ENCODE measurements at regions not wholly inside any gene's neighbourhood (a gene's known extent, or its start where the extent isn't known, plus 50 kb on each side); places are given as distances from the start of the nearest gene placed in this dataset.

GRCh38 chr10:118845776-118846175, 91.0 kb upstream of the CACUL1 start:
- intact Hi-C loops (cut with DNase I; ENCODE audit: low total_unique reads) = no loop called here
- Histone ChIP-seq H3K4me3 (no peak overlapping the region), H3K36me3 (no peaks in the 10 kb centered on the region), H3K27me3 (no peaks in the 10 kb centered on the region), H3K9me3 (no peaks in the 10 kb centered on the region), H3K4me1 (peaks cover 0 to 4% of the 10 kb centered on the region in 2 donors), H3K27ac (no peak overlapping the region)
- TF ChIP-seq CTCF (IDR thresholded peaks at IDR 0.05 in 4 of 5, conservative IDR thresholded peaks at IDR 0.05 in 1 of 5) = no peak
- ATAC-seq (no peak), DNase-seq (no peak)
- in situ Hi-C loops (cut with MboI; ENCODE audit: low sequenced_read_pairs in 4 of 4) = no loop called here

- Histone ChIP-seq H3K4me1 (no peaks in the 10 kb centered on the region), H3K27me3 (no peaks in the 10 kb centered on the region), H3K9me3 (no peaks in the 10 kb centered on the region), H3K36me3 (no peaks in the 10 kb centered on the region), H3K4me3 (no peak overlapping the region), H3K27ac (no peak overlapping the region)
- in situ Hi-C loops (cut with MboI; ENCODE audit: low sequenced_read_pairs in 4 of 4) (no loop called here), intact Hi-C loops (cut with DNase I; ENCODE audit: low total_unique reads) (loop anchor here (1.0 kb wide), 1 partner anchor 282 kb away; no protein-coding TSS in a partner anchor)
- TF ChIP-seq CTCF (IDR thresholded peaks at IDR 0.05 in 4 of 5, conservative IDR thresholded peaks at IDR 0.05 in 1 of 5) (peak in 4 of 5 experiments; percentile 18 to 66 (median 38)), POLR2A (IDR thresholded peaks at IDR 0.05) (no peak)
- DNase-seq = peak in 1 of 2 donors; percentile 43
- ATAC-seq = no peak
Measured at GRCh38 chr10:118850418-118851061, 95.8 kb upstream of the CACUL1 start.

GRCh38 chr10:118851062-118852035, 96.6 kb upstream of the CACUL1 start:
- TF ChIP-seq POLR2A (IDR thresholded peaks at IDR 0.05) (no peak), CTCF (IDR thresholded peaks at IDR 0.05 in 4 of 5, conservative IDR thresholded peaks at IDR 0.05 in 1 of 5) (no peak)
- H3K4me1 ChIP-seq = no peaks in the 10 kb centered on the region
- H3K27me3 ChIP-seq = no peaks in the 10 kb centered on the region
- H3K4me3 ChIP-seq = no peak overlapping the region
- no peaks in the 10 kb centered on the region for H3K9me3 ChIP-seq
- H3K36me3 ChIP-seq = no peaks in the 10 kb centered on the region
- in situ Hi-C loops (cut with MboI; ENCODE audit: low sequenced_read_pairs in 4 of 4) (no loop called here), intact Hi-C loops (cut with DNase I; ENCODE audit: low total_unique reads) (no loop called here)
- no peak for ATAC-seq
- no peak for DNase-seq
- no peak overlapping the region for H3K27ac ChIP-seq

- in situ Hi-C loops (cut with MboI; ENCODE audit: low sequenced_read_pairs in 4 of 4) (no loop called here), intact Hi-C loops (cut with DNase I; ENCODE audit: low total_unique reads) (no loop called here)
- Histone ChIP-seq H3K9me3 (no peaks in the 10 kb centered on the region), H3K36me3 (no peaks in the 10 kb centered on the region), H3K27me3 (no peaks in the 10 kb centered on the region), H3K27ac (no peak overlapping the region), H3K4me3 (no peak overlapping the region), H3K4me1 (no peaks in the 10 kb centered on the region)
- DNase-seq (no peak), ATAC-seq (no peak)
- TF ChIP-seq POLR2A (IDR thresholded peaks at IDR 0.05) (no peak), CTCF (IDR thresholded peaks at IDR 0.05 in 4 of 5, conservative IDR thresholded peaks at IDR 0.05 in 1 of 5) (no peak)
Measured at GRCh38 chr10:118853916-118854315, 99.1 kb upstream of the CACUL1 start.

Measured in gastrocnemius medialis (tissue), 4 donors.